H1 (cell line): ENCODE measurements at regions not wholly inside any gene's neighbourhood (a gene's known extent, or its start where the extent isn't known, plus 50 kb on each side); places are given as distances from the start of the nearest gene placed in this dataset.

Experiments
- CTCF ChIP-seq, 3 experiments: IDR thresholded peaks; 1 replicate in 2 of 3; 2 replicates in 1 of 3; pipeline versions ENCODE4 v1.5.1 to v1.6.1; 2011; ENCODE audit warnings: low read length in 3 of 3, mild to moderate bottlenecking in 3 of 3, inconsistent platforms in 2 of 3, low read depth in 1 of 3, moderate library complexity in 1 of 3; ENCODE audit not compliant: insufficient read depth in 1 of 3; ENCODE audit errors: control extremely low read depth in 1 of 3
- EP300 ChIP-seq, 2 experiments: IDR thresholded peaks; 1 replicate in 1 of 2; 2 replicates in 1 of 2; pipeline ENCODE4 v1.6.1; 2011 to 2012; ENCODE audit warnings: low read depth in 2 of 2, low read length in 2 of 2, mild to moderate bottlenecking in 2 of 2, borderline replicate concordance in 1 of 2, inconsistent platforms in 1 of 2, moderate library complexity in 1 of 2
- EZH2 ChIP-seq: fragments of 200-600 bp; sonication (generic); IDR thresholded peaks from 2 replicates; pipeline ENCODE4 v1.7.1; 2012; ENCODE audit warnings: low read depth, mild to moderate bottlenecking, moderate library complexity, low read length, inconsistent platforms; ENCODE audit not compliant: severe bottlenecking
- KDM1A ChIP-seq: fragments of 200-600, 300-600 bp; sonication (generic); IDR thresholded peaks from 2 replicates; pipeline ENCODE4 v1.7.1; 2016; ENCODE audit warnings: mild to moderate bottlenecking, low read length, borderline replicate concordance
- POLR2A ChIP-seq, 2 experiments: IDR thresholded peaks; 1 replicate in 1 of 2; 2 replicates in 1 of 2; pipeline ENCODE4 v1.6.1; 2011; ENCODE audit warnings: low read depth in 2 of 2, low read length in 2 of 2, mild to moderate bottlenecking in 2 of 2; ENCODE audit errors: control extremely low read depth in 1 of 2
- TAF1 ChIP-seq: IDR thresholded peaks from 2 replicates; pipeline ENCODE4 v1.6.1; 2011; ENCODE audit warnings: mild to moderate bottlenecking, low read depth, low read length

GRCh38 chr11:115100706-115101105 is 403.5 kb downstream of the CADM1 start:
- TF ChIP-seq TAF1 (no peak), EZH2 (no peak), CTCF (IDR thresholded peaks at IDR 0.05; ENCODE audit: control extremely low read depth in 1 of 3, insufficient read depth in 1 of 3, low read depth in 1 of 3, low read length in 3 of 3) (no peak), KDM1A (no peak), POLR2A (IDR thresholded peaks at IDR 0.05; ENCODE audit: control extremely low read depth in 1 of 2, low read depth in 2 of 2, low read length in 2 of 2) (no peak), EP300 (IDR thresholded peaks at IDR 0.05; ENCODE audit: borderline replicate concordance in 1 of 2, low read depth in 2 of 2, low read length in 2 of 2) (no peak)
